ENCODE measurements at regions not wholly inside any gene's neighbourhood (a gene's known extent, or its start where the extent isn't known, plus 50 kb on each side); places are given as distances from the start of the nearest gene placed in this dataset.

- POLR2A ChIA-PET, result no interaction called here
- BruUV-seq (replicated peaks), result no TSS peak
- CTCF ChIA-PET, result no interaction called here
- DNase-seq (ENCODE audit: low read depth, low spot score) (no peak), ATAC-seq (no peak)
- RAD21 ChIA-PET (ENCODE audit: low non-redundant PET in 1 of 2, low total read pairs in 2 of 2, uncharacterized antibody in 2 of 2, unreplicated experiment in 2 of 2), result interaction anchor here in 1 of 2 experiments (0.7 kb wide), 1 partner anchor 1272 kb away, joined by 3 read pairs; no protein-coding TSS in a partner anchor
- Histone ChIP-seq H2AFZ (ENCODE audit: low read depth, low read length, poor library complexity, severe bottlenecking) (no peak overlapping the region), H3K36me3 (ENCODE audit: control insufficient read depth in 1 of 2, insufficient read depth in 2 of 2, low read length in 2 of 2) (no peaks in the 10 kb centered on the region), H3K4me3 (replicated peaks in 1 of 2; ENCODE audit: low read depth in 1 of 2, low read length in 2 of 2) (no peak overlapping the region), H3K27me3 (ENCODE audit: insufficient read depth, low read length) (no peaks in the 10 kb centered on the region), H3K9me2 (ENCODE audit: insufficient read depth) (no peaks in the 10 kb centered on the region), H3K79me2 (ENCODE audit: insufficient read depth, low read length) (no peaks in the 10 kb centered on the region), H3K4me2 (ENCODE audit: low read length) (no peak overlapping the region), H3K9me3 (ENCODE audit: control insufficient read depth in 1 of 2, insufficient read depth in 1 of 2, low read depth in 1 of 2, low read length in 2 of 2) (0 out of 4 replicates have a peak, but pooled peaks cover 0 to 3% of the 10 kb centered on the region in 2 experiments), H3K4me1 (ENCODE audit: control insufficient read depth in 1 of 2, insufficient read depth in 2 of 2, low read length in 2 of 2) (no peaks in the 10 kb centered on the region), H3K9ac (ENCODE audit: low read length) (no peak overlapping the region), H3K27ac (ENCODE audit: low read depth, low read length) (no peak overlapping the region), H4K20me1 (ENCODE audit: insufficient read depth) (no peaks in the 10 kb centered on the region)
- intact Hi-C loops (cut with micrococcal nuclease), result no loop called here
- TF ChIP-seq ZFX (IDR thresholded peaks at IDR 0.05), result no peak
- no peak for TF ChIP-seq MAX (IDR thresholded peaks at IDR 0.05)
- TF ChIP-seq ZBTB33 (IDR thresholded peaks at IDR 0.05; ENCODE audit: extremely low read depth, insufficient replicate concordance, low read length), result no peak
- TF ChIP-seq TCF7L2 (IDR thresholded peaks at IDR 0.05; ENCODE audit: borderline replicate concordance, extremely low read depth, insufficient read depth, insufficient read length), result no peak
- no peak for TF ChIP-seq POLR2AphosphoS5 (IDR thresholded peaks at IDR 0.05; ENCODE audit: low read depth, low read length)
- no peak for TF ChIP-seq RAD21 (IDR thresholded peaks at IDR 0.05; ENCODE audit: low read depth)
- TF ChIP-seq SIN3A (IDR thresholded peaks at IDR 0.05; ENCODE audit: low read depth), result no peak
- TF ChIP-seq CEBPB (IDR thresholded peaks at IDR 0.05; ENCODE audit: low read depth), result no peak
- no peak for TF ChIP-seq EZH2 (IDR thresholded peaks at IDR 0.05)
- TF ChIP-seq EGR1 (IDR thresholded peaks at IDR 0.05; ENCODE audit: low read depth), result no peak
- no peak for TF ChIP-seq CBX3 (IDR thresholded peaks at IDR 0.05; ENCODE audit: low read depth)
- no peak for TF ChIP-seq YY1 (IDR thresholded peaks at IDR 0.05; ENCODE audit: extremely low read depth, insufficient replicate concordance, low read depth, low read length)
- no peak for TF ChIP-seq JUND (IDR thresholded peaks at IDR 0.05)
- TF ChIP-seq SP1 (IDR thresholded peaks at IDR 0.05; ENCODE audit: low read depth), result no peak
Observed at GRCh38 chr7:10205696-10206095, 768.0 kb upstream of the PHF14 start.
